Cardiac fibroblast (primary cell): ENCODE measurements at regions not wholly inside any gene's neighbourhood (a gene's known extent, or its start where the extent isn't known, plus 50 kb on each side); places are given as distances from the start of the nearest gene placed in this dataset.
"Not testable (repeated sequence)": the region's sequence is repeated elsewhere in the genome, so short reads cannot be mapped to it uniquely, and the experiment has no call there.

Experiments used
- DNase-seq, 2 donors: peaks; one replicate each; pipeline versions ENCODE4 v3.0.0 to v3.0.0-alpha.2; 2010; ENCODE audit warnings: low read depth in 2 of 2
- H3K4me3 ChIP-seq, 2 donors: replicated peaks in 1 of 2; 1 replicate in 1 of 2; 2 replicates in 1 of 2; pipeline ENCODE4 v1.5.1; 2011; ENCODE audit warnings: low read depth in 2 of 2, low read length in 2 of 2, mild to moderate bottlenecking in 2 of 2, moderate library complexity in 1 of 2

GRCh38 chr2:89885071-89885470 is 1193.6 kb downstream of the RPIA start:
- not testable (repeated sequence) for DNase-seq, H3K4me3 ChIP-seq

- H3K4me3 ChIP-seq, DNase-seq: not testable (repeated sequence)
Measured at GRCh38 chr2:89888693-89889092, 1197.2 kb downstream of the RPIA start.

- DNase-seq: not testable (repeated sequence)
Measured at GRCh38 chr2:89890185-89890773, 1198.8 kb downstream of the RPIA start.

GRCh38 chr2:89894988-89895387 is 1203.5 kb downstream of the RPIA start:
- not testable (repeated sequence) for DNase-seq, H3K4me3 ChIP-seq

More at GRCh38 chr2:89890185-89890773, 1198.8 kb downstream of the RPIA start:
- not testable (repeated sequence) for H3K4me3 ChIP-seq

GRCh38 chr2:89895629-89896028 is 1204.2 kb downstream of the RPIA start:
- not testable (repeated sequence) for H3K4me3 ChIP-seq, DNase-seq

GRCh38 chr2:89927018-89927417 is 1235.5 kb downstream of the RPIA start:
- DNase-seq, H3K4me3 ChIP-seq: not testable (repeated sequence)

GRCh38 chr2:89935436-89935835 is 1244.0 kb downstream of the RPIA start:
- H3K4me3 ChIP-seq, DNase-seq: not testable (repeated sequence)

GRCh38 chr2:89936011-89936410 is 1244.5 kb downstream of the RPIA start:
- H3K4me3 ChIP-seq, DNase-seq: not testable (repeated sequence)

- H3K4me3 ChIP-seq, DNase-seq: not testable (repeated sequence)
Measured at GRCh38 chr2:89936559-89936958, 1245.1 kb downstream of the RPIA start.

- not testable (repeated sequence) for H3K4me3 ChIP-seq, DNase-seq
Measured at GRCh38 chr2:89938756-89939155, 1247.3 kb downstream of the RPIA start.

GRCh38 chr2:89944267-89944666 is 1252.8 kb downstream of the RPIA start:
- H3K4me3 ChIP-seq, DNase-seq: not testable (repeated sequence)

GRCh38 chr2:89945004-89945616 is 1253.6 kb downstream of the RPIA start:
- H3K4me3 ChIP-seq, DNase-seq: not testable (repeated sequence)

- H3K4me3 ChIP-seq, DNase-seq: not testable (repeated sequence)
Measured at GRCh38 chr2:89947208-89947815, 1255.8 kb downstream of the RPIA start.

GRCh38 chr2:89948102-89948501 is 1256.6 kb downstream of the RPIA start:
- not testable (repeated sequence) for DNase-seq

GRCh38 chr2:89950807-89951206 is 1259.3 kb downstream of the RPIA start:
- H3K4me3 ChIP-seq: not testable (repeated sequence)

More at GRCh38 chr2:89948102-89948501, 1256.6 kb downstream of the RPIA start:
- not testable (repeated sequence) for H3K4me3 ChIP-seq

GRCh38 chr2:89957236-89957635 is 1265.8 kb downstream of the RPIA start:
- H3K4me3 ChIP-seq, DNase-seq: not testable (repeated sequence)

More at GRCh38 chr2:89950807-89951206, 1259.3 kb downstream of the RPIA start:
- not testable (repeated sequence) for DNase-seq

- DNase-seq, H3K4me3 ChIP-seq: not testable (repeated sequence)
Measured at GRCh38 chr2:89959729-89960378, 1268.4 kb downstream of the RPIA start.

- not testable (repeated sequence) for DNase-seq, H3K4me3 ChIP-seq
Measured at GRCh38 chr2:89960570-89960969, 1269.1 kb downstream of the RPIA start.

- H3K4me3 ChIP-seq, DNase-seq: not testable (repeated sequence)
Measured at GRCh38 chr2:89968567-89968966, 1277.1 kb downstream of the RPIA start.
